OCI-LY7 (cell line): ENCODE measurements at regions not wholly inside any gene's neighbourhood (a gene's known extent, or its start where the extent isn't known, plus 50 kb on each side); places are given as distances from the start of the nearest gene placed in this dataset.

ENCODE experiments used
- BruUV-seq: library from RNA; stranded (reverse); fragments of 400-500 nt; replicated peaks from 2 replicates; lab custom pipeline; 2021; lab: Mats Ljungman, UMichigan
- CTCF ChIA-PET: fragments of 300-600 bp; sonication (Branson Sonifier 250); formaldehyde crosslinking; loops from one replicate; lab custom pipeline; 2022; ENCODE audit warnings: antibody characterized with exemption; ENCODE audit not compliant: unreplicated experiment; lab: Charles Lee
- POLR2A ChIA-PET: fragments of 300-600 bp; sonication (Branson Sonifier 250); formaldehyde crosslinking; loops from one replicate; lab custom pipeline; 2022; ENCODE audit warnings: antibody characterized with exemption; lab: Charles Lee
- DNase-seq: peaks from one replicate; pipeline ENCODE4 v3.0.0-alpha.2; 2015; ENCODE audit warnings: low spot score
- H2AFZ ChIP-seq: fragments of 200-600 bp; sonication (generic), shearing (Covaris generic); 2 replicates; pipeline ENCODE4 v1.6.1; 2014; ENCODE audit warnings: mild to moderate bottlenecking, antibody characterized with exemption, low read length, moderate library complexity
- H3K27ac ChIP-seq: fragments of 200-600 bp; sonication (generic); 2 replicates; pipeline ENCODE4 v1.5.1; 2014; ENCODE audit warnings: mixed run types, low read depth, mild to moderate bottlenecking, moderate library complexity, low read length, inconsistent platforms; ENCODE audit not compliant: poor library complexity, severe bottlenecking
- H3K36me3 ChIP-seq: fragments of 200-600 bp; sonication (generic); 2 replicates; pipeline ENCODE4 v1.6.1; 2014; ENCODE audit warnings: mild to moderate bottlenecking, antibody characterized with exemption, low read length, moderate library complexity, mixed read lengths; ENCODE audit not compliant: insufficient read depth
- H3K4me1 ChIP-seq: fragments of 200-600 bp; sonication (generic); 2 replicates; pipeline ENCODE4 v1.5.1; 2014; ENCODE audit warnings: mild to moderate bottlenecking, low read length; ENCODE audit not compliant: insufficient read depth, poor library complexity, severe bottlenecking
- H3K4me2 ChIP-seq: fragments of 200-600 bp; sonication (generic); 2 replicates; pipeline ENCODE4 v1.6.1; 2014; ENCODE audit warnings: mild to moderate bottlenecking, low read length
- H3K4me3 ChIP-seq: fragments of 200-600 bp; sonication (generic); 2 replicates; pipeline ENCODE4 v1.5.1; 2014; ENCODE audit warnings: mild to moderate bottlenecking, low read depth, low read length; ENCODE audit not compliant: poor library complexity, severe bottlenecking
- H3K79me2 ChIP-seq: fragments of 200-600 bp; sonication (generic); 2 replicates; pipeline ENCODE4 v1.6.1; 2016; ENCODE audit warnings: low read depth, mild to moderate bottlenecking, low read length, moderate library complexity, mixed read lengths; ENCODE audit not compliant: insufficient read depth
- H3K9me2 ChIP-seq: fragments of 200-600 bp; sonication (generic); 2 replicates; pipeline ENCODE4 v1.6.1; 2016; ENCODE audit warnings: mild to moderate bottlenecking, low read length, mixed read lengths; ENCODE audit not compliant: insufficient read depth
- H3K9me3 ChIP-seq: fragments of 200-600 bp; sonication (generic); 2 replicates; pipeline ENCODE4 v1.6.1; 2014; ENCODE audit warnings: mild to moderate bottlenecking, mixed run types, low read length, mixed read lengths
- H4K20me1 ChIP-seq: fragments of 200-600 bp; sonication (generic); 2 replicates; pipeline ENCODE4 v1.6.1; 2014; ENCODE audit warnings: mild to moderate bottlenecking, antibody characterized with exemption, low read length, moderate library complexity, mixed read lengths; ENCODE audit not compliant: insufficient read depth
- EZH2phosphoT487 ChIP-seq: fragments of 200-600 bp; sonication (generic); IDR thresholded peaks from 2 replicates; pipeline ENCODE4 v1.6.1; 2018; ENCODE audit warnings: low read depth, borderline replicate concordance, mild to moderate bottlenecking, mixed run types, antibody characterized with exemption, low read length, moderate library complexity, mixed read lengths
- intact Hi-C: fragments of 100-400 bp; cut with micrococcal nuclease; formaldehyde crosslinking; loops from one replicate; pipeline ENCODE4 v1.10.0; 2022; ENCODE audit not compliant: unreplicated experiment
- TF ChIP-seq, protein P1 (sequence below): fragments of 200-600 bp; sonication (generic); conservative IDR thresholded peaks from 2 replicates; pipeline ENCODE4 v1.5.1; 2014; ENCODE audit warnings: mild to moderate bottlenecking, antibody characterized with exemption, low read length, moderate library complexity, mixed read lengths

DNA sequence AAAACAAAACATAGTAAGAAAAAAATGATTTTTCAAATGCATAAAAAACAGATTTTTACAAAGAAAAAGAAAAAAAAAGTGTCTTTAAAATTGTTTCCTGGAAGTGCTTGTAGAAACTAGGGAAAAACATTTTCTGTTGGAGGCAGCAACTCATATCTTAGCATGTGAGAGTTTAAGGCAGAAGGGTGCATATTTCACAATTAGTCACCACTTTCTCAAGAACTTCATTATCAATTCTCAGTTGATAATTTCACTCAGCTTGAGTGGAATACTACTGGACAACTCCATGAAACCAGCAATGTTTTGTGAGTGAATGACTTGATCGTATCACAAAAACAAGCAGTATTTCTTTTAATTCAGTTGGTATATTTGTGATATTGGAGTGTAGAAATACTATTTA lies 508.3 kb upstream of the DAB2 start:
- intact Hi-C loops, result no loop called here
- Histone ChIP-seq H4K20me1 (no peaks in the 10 kb centered on the region), H3K4me2 (no peak overlapping the region), H3K4me1 (no peaks in the 10 kb centered on the region), H3K79me2 (no peaks in the 10 kb centered on the region), H2AFZ (no peak overlapping the region), H3K27ac (no peak overlapping the region), H3K9me2 (no peaks in the 10 kb centered on the region), H3K9me3 (no peaks in the 10 kb centered on the region), H3K36me3 (no peaks in the 10 kb centered on the region), H3K4me3 (no peak overlapping the region)
- no TSS peak for BruUV-seq
- no peak for TF ChIP-seq EZH2phosphoT487
- TF ChIP-seq, protein P1, sequence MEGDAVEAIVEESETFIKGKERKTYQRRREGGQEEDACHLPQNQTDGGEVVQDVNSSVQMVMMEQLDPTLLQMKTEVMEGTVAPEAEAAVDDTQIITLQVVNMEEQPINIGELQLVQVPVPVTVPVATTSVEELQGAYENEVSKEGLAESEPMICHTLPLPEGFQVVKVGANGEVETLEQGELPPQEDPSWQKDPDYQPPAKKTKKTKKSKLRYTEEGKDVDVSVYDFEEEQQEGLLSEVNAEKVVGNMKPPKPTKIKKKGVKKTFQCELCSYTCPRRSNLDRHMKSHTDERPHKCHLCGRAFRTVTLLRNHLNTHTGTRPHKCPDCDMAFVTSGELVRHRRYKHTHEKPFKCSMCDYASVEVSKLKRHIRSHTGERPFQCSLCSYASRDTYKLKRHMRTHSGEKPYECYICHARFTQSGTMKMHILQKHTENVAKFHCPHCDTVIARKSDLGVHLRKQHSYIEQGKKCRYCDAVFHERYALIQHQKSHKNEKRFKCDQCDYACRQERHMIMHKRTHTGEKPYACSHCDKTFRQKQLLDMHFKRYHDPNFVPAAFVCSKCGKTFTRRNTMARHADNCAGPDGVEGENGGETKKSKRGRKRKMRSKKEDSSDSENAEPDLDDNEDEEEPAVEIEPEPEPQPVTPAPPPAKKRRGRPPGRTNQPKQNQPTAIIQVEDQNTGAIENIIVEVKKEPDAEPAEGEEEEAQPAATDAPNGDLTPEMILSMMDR, result no peak
- CTCF ChIA-PET, result no interaction called here
- DNase-seq, result no peak
- POLR2A ChIA-PET, result no interaction called here

DNA sequence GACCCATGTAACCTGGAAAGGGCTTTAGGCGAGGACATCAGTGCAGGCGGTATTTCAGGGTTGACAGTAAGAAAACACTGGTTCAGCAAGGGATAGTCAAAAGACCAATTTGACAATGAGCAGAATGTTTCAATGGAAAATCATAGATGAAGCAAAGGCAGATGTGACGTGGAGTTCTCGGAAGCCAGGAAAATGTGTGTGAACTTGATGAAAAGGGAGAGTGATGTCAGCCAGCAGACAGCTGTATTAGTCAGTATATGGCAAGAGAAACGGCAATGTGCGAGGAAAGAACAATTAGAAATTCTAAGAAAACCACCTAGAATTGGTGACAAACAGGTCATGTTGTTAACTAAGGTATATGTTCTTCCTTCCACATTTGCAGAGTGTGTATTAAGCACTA lies 503.9 kb upstream of the DAB2 start:
- no peaks in the 10 kb centered on the region for H3K79me2 ChIP-seq
- no peak overlapping the region for H3K27ac ChIP-seq
- no peak overlapping the region for H2AFZ ChIP-seq
- POLR2A ChIA-PET, result interaction anchor here (0.7 kb wide), 1 partner anchor 26 kb away, joined by 3 read pairs; no protein-coding TSS in a partner anchor
- no peaks in the 10 kb centered on the region for H4K20me1 ChIP-seq
- H3K4me2 ChIP-seq, result no peak overlapping the region
- no peak for DNase-seq
- no peaks in the 10 kb centered on the region for H3K9me3 ChIP-seq
- H3K4me1 ChIP-seq, result no peaks in the 10 kb centered on the region
- H3K9me2 ChIP-seq, result no peaks in the 10 kb centered on the region
- H3K36me3 ChIP-seq, result no peaks in the 10 kb centered on the region
- no peak for TF ChIP-seq EZH2phosphoT487
- TF ChIP-seq, protein P1, result no peak
- H3K4me3 ChIP-seq, result no peak overlapping the region
- BruUV-seq, result no TSS peak
- intact Hi-C loops, result no loop called here
- CTCF ChIA-PET, result no interaction called here

DNA sequence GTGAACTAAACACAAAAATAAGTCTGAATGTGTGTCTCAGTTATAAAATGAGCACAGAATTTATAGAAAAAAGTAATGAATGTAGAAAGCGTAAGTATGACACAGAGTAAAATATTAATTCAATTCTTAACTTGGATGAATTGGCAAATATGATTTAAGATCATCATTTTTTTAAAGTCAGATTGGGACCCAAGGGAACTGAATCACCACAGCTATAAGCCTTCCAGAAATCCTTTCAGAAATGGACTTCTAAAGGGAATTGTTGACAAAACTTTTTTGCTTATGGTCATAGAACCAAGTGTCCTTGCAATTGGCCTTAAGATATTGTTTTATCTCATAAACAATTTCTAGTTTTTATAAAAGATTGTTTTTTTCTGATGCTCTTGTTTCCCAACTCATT lies 495.1 kb upstream of the DAB2 start:
- no TSS peak for BruUV-seq
- POLR2A ChIA-PET, result interaction anchor here (0.5 kb wide), 1 partner anchor 150 kb away, joined by 3 read pairs; no protein-coding TSS in a partner anchor

More for the DNA sequence above, 495.1 kb upstream of the DAB2 start:
- H4K20me1 ChIP-seq, result no peaks in the 10 kb centered on the region
- intact Hi-C loops, result no loop called here
- no peak overlapping the region for H3K4me3 ChIP-seq
- H3K27ac ChIP-seq, result no peak overlapping the region
- no peak for TF ChIP-seq EZH2phosphoT487
- TF ChIP-seq, protein P1, result no peak
- no peaks in the 10 kb centered on the region for H3K4me1 ChIP-seq
- H3K9me3 ChIP-seq, result no peaks in the 10 kb centered on the region
- DNase-seq, result no peak
- no peaks in the 10 kb centered on the region for H3K36me3 ChIP-seq
- H3K4me2 ChIP-seq, result no peak overlapping the region
- no peaks in the 10 kb centered on the region for H3K9me2 ChIP-seq
- no peak overlapping the region for H2AFZ ChIP-seq
- H3K79me2 ChIP-seq, result no peaks in the 10 kb centered on the region
- CTCF ChIA-PET, result no interaction called here
